Heart right ventricle (tissue), 16 donors: ENCODE measurements at regions not wholly inside any gene's neighbourhood (a gene's known extent, or its start where the extent isn't known, plus 50 kb on each side); places are given as distances from the start of the nearest gene placed in this dataset.
"Not testable (repeated sequence)": the region's sequence is repeated elsewhere in the genome, so short reads cannot be mapped to it uniquely, and the experiment has no call there.

Source experiments
- ATAC-seq, 8 donors: fragments of 200-7000 bp; cut with Tn5 transposase; one replicate each; pipeline ENCODE4 v1.9.1; 2020; ENCODE audit warnings: mild to moderate bottlenecking in 8 of 8, moderate library complexity in 8 of 8, moderate number of reproducible peaks in 1 of 8
- DNase-seq, 2 donors: peaks; one replicate each; pipeline ENCODE4 v3.0.0-alpha.2; 2020
- H3K27ac ChIP-seq, 10 donors: fragments of 200-600 bp; sonication (generic) in 2 of 10; one replicate each; pipeline versions ENCODE4 v1.5.0 to v1.8.0; 2020 to 2022; ENCODE audit warnings: mild to moderate bottlenecking in 3 of 10
- H3K27me3 ChIP-seq, 7 donors: fragments of 200-600 bp; one replicate each; pipeline ENCODE4 v1.8.0; 2021 to 2022; ENCODE audit warnings: mild to moderate bottlenecking in 2 of 7
- H3K36me3 ChIP-seq, 9 donors: fragments of 200-600 bp; sonication (generic) in 1 of 9; one replicate each; pipeline versions ENCODE4 v1.5.0 to v1.8.0; 2020 to 2022; ENCODE audit warnings: mild to moderate bottlenecking in 2 of 9
- H3K4me1 ChIP-seq, 9 donors: fragments of 200-600 bp; sonication (generic) in 1 of 9; one replicate each; pipeline versions ENCODE4 v1.5.0 to v1.8.0; 2020 to 2022; ENCODE audit warnings: mild to moderate bottlenecking in 4 of 9
- H3K4me3 ChIP-seq, 10 donors: fragments of 200-600 bp; sonication (generic) in 2 of 10; one replicate each; pipeline versions ENCODE4 v1.5.0 to v1.8.0; 2020 to 2022; ENCODE audit warnings: mild to moderate bottlenecking in 7 of 10, moderate library complexity in 2 of 10
- H3K9me3 ChIP-seq, 11 donors: fragments of 200-600 bp in 10 of 11; sonication (generic) in 2 of 11; one replicate each; pipeline versions ENCODE4 v1.5.0 to v1.8.0; 2013 to 2022; ENCODE audit warnings: mild to moderate bottlenecking in 2 of 11, control low read depth in 1 of 11, moderate library complexity in 1 of 11
- CTCF ChIP-seq, 9 donors: fragments of 200-600 bp; sonication (generic) in 2 of 9; IDR thresholded peaks; one replicate each; pipeline versions ENCODE4 v1.5.0 to v1.8.0; 2021 to 2022; ENCODE audit warnings: antibody characterized with exemption in 9 of 9, mild to moderate bottlenecking in 5 of 9, moderate library complexity in 1 of 9
- WGBS, 2 donors: extraction: QIAGEN DNeasy Blood & Tissue Kit; methylation state at CpG; one replicate each; pipeline ENCODE4 v1.1.7; 2013; ENCODE audit warnings: inconsistent platforms in 1 of 2; 5-methylcytosine and 5-hydroxymethylcytosine counted together
- intact Hi-C, 10 donors: fragments of 100-400 bp; cut with DNase I; formaldehyde crosslinking; loops; one replicate each; pipeline versions ENCODE4 v1.11.1 to v1.14.2; 2022
- donor health status: Arrhythmogenic right ventricular cardiomyopathy.
- donor health status: ischemic (EF 13 %, LVEDD 7.1; RV severe dilation, severe dysfunction).
- donor health status: healthy with polysubstance abuse.
- donor health status: DM: no; HTN: yes; CAD: no.
- donor health status: DM: no; HTN: no; CAD: no.
- donor health status: ischemic (EF 25% LVEDD 6.9; RV normal size, moderate dysfunction).
- donor health status: ischemic (EF 25% LVEDD 5.7; RV mildly dilated, moderate dysfunction).
- donor health status: healthy.
- donor health status: DM: yes; HTN: yes; CAD: no.
- donor health status: Ischemic cardiomyopathy.
- donor health status: ischemic (EF 35%, LVEDD 5.7; RV mildly dilated, moderate dysfunction).
- donor health status: nonischemic (EF 11% LVEDD 7.7; RV severe dilation, severe dysfunction).
- donor health status: DM: yes; HTN: yes; CAD: no.
- donor health status: PGD.
- donor health status: ischemic (EF 29% LVEDD 5.4; RV normal size, mild dysfunction).
- donor health status: nonischemic (EF 23%, LVEDD 6.1; RV moderate dilation, normal function).

GRCh38 chr3:118529554-118529953 lies 505.1 kb downstream of the IGSF11 start:
- Histone ChIP-seq H3K27me3 (no peaks in the 10 kb centered on the region), H3K36me3 (no peaks in the 10 kb centered on the region), H3K27ac (no peak overlapping the region), H3K4me3 (no peak overlapping the region), H3K4me1 (no peaks in the 10 kb centered on the region), H3K9me3 (peaks cover 0 to 7% (median 0%) of the 10 kb centered on the region in 11 donors)
- WGBS, 2 donors, result 77 to 85% methylated on average over 2 of the region's 2 CpGs
- TF ChIP-seq CTCF (IDR thresholded peaks at IDR 0.05), result no peak
- intact Hi-C loops, result no loop called here
- no peak for ATAC-seq
- DNase-seq, result no peak

- 87 to 90% methylated on average over 4 of the region's 4 CpGs for WGBS, 2 donors
- Histone ChIP-seq H3K4me1 (no peaks in the 10 kb centered on the region), H3K27me3 (no peaks in the 10 kb centered on the region), H3K36me3 (no peaks in the 10 kb centered on the region), H3K27ac (no peak overlapping the region), H3K9me3 (peaks cover 0 to 3% (median 0%) of the 10 kb centered on the region in 11 donors), H3K4me3 (no peak overlapping the region)
- no peak for ATAC-seq
- TF ChIP-seq CTCF (IDR thresholded peaks at IDR 0.05), result no peak
- intact Hi-C loops, result no loop called here
- DNase-seq, result no peak
Measured at GRCh38 chr3:118530350-118530922, 504.2 kb downstream of the IGSF11 start.

- DNase-seq, H3K27ac ChIP-seq, ATAC-seq, H3K27me3 ChIP-seq, H3K36me3 ChIP-seq, H3K4me1 ChIP-seq, H3K4me3 ChIP-seq, intact Hi-C loops, H3K9me3 ChIP-seq: not testable (repeated sequence)
Measured at GRCh38 chr3:118530927-118531356, 503.7 kb downstream of the IGSF11 start.

- WGBS, 2 donors, result 33 to 50% methylated on average over 3 of the region's 3 CpGs
- ATAC-seq, result no peak
- Histone ChIP-seq H3K36me3 (no peaks in the 10 kb centered on the region), H3K27me3 (no peaks in the 10 kb centered on the region), H3K4me1 (no peaks in the 10 kb centered on the region), H3K9me3 (peaks cover 0 to 2% (median 0%) of the 10 kb centered on the region in 11 donors), H3K27ac (no peak overlapping the region), H3K4me3 (no peak overlapping the region)
- no peak for DNase-seq
- intact Hi-C loops, result no loop called here
- no peak for TF ChIP-seq CTCF (IDR thresholded peaks at IDR 0.05)
Measured at GRCh38 chr3:118531816-118532215, 502.8 kb downstream of the IGSF11 start.

- intact Hi-C loops, result no loop called here
- DNase-seq (no peak), ATAC-seq (no peak)
- Histone ChIP-seq H3K36me3 (no peaks in the 10 kb centered on the region), H3K27me3 (no peaks in the 10 kb centered on the region), H3K4me3 (no peak overlapping the region), H3K4me1 (no peaks in the 10 kb centered on the region), H3K9me3 (peaks cover 0 to 2% (median 0%) of the 10 kb centered on the region in 11 donors), H3K27ac (no peak overlapping the region)
- TF ChIP-seq CTCF (IDR thresholded peaks at IDR 0.05), result no peak
- whole genome bisulfite sequencing, 2 donors, result 49 to 50% methylated on average over 1 of the region's 1 CpG
Measured at GRCh38 chr3:118533676-118534075, 501.0 kb downstream of the IGSF11 start.
